ENCODE measurements at regions not wholly inside any gene's neighbourhood (a gene's known extent, or its start where the extent isn't known, plus 50 kb on each side); places are given as distances from the start of the nearest gene placed in this dataset.

DNA sequence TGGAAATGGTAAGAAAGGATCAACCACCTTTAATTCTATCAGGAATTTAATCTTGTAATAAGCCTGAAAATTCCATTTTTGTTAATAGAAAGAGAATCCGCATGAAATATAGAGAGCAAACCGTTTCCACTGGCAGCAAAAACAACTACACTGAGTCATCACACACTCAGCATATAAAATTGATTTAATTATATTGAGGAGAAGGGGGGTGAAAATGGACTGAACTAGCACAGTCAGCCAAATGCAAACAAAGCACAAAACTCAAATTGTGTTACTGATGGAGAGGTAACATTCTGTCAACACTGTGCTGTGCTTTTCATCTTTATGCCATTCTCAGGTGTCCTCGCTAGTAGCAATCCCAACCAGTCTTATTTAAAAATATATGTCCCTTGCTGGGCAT, 1583.9 kb downstream of the MRPL39 start:
- intact Hi-C loops (cut with DNase I; ENCODE audit: low total_unique reads), result no loop called here
- WGBS, 2 donors, result 5 to 30% methylated on average over 3 of the region's 3 CpGs
- TF ChIP-seq, protein P1, sequence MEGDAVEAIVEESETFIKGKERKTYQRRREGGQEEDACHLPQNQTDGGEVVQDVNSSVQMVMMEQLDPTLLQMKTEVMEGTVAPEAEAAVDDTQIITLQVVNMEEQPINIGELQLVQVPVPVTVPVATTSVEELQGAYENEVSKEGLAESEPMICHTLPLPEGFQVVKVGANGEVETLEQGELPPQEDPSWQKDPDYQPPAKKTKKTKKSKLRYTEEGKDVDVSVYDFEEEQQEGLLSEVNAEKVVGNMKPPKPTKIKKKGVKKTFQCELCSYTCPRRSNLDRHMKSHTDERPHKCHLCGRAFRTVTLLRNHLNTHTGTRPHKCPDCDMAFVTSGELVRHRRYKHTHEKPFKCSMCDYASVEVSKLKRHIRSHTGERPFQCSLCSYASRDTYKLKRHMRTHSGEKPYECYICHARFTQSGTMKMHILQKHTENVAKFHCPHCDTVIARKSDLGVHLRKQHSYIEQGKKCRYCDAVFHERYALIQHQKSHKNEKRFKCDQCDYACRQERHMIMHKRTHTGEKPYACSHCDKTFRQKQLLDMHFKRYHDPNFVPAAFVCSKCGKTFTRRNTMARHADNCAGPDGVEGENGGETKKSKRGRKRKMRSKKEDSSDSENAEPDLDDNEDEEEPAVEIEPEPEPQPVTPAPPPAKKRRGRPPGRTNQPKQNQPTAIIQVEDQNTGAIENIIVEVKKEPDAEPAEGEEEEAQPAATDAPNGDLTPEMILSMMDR (IDR thresholded peaks at IDR 0.05), result no peak
- no peak for TF ChIP-seq POLR2A (IDR thresholded peaks at IDR 0.05)
- H3K4me3 ChIP-seq (ENCODE audit: low read depth, poor library complexity, severe bottlenecking), result no peak overlapping the region
- DNase-seq (ENCODE audit: low spot score in 2 of 2), result no peak

DNA sequence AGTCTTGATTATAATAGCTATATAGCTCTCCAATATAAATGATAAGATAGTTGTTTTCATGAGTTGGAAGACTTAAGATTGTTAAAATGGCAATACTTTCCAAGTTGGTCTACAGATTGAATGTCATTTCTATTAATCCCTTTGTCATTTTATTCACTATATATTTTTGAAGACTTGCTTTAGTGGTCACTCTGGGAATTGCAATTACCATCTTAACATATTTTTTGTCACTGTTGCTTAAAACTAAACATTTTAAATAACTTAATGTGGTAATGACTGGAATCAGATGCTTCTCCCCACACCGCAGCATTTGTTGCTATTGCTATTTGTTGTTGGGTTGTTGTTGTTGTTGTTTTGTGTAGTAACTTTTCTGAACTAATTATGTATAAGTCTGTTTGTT, 1592.9 kb downstream of the MRPL39 start:
- H3K4me3 ChIP-seq (ENCODE audit: low read depth, poor library complexity, severe bottlenecking), result no peak overlapping the region
- WGBS, 2 donors, result 86 to 90% methylated on average over 1 of the region's 1 CpG
- no peak for DNase-seq (ENCODE audit: low spot score in 2 of 2)
- TF ChIP-seq, protein P1 (IDR thresholded peaks at IDR 0.05), result no peak
- no peak for TF ChIP-seq POLR2A (IDR thresholded peaks at IDR 0.05)
- intact Hi-C loops (cut with DNase I; ENCODE audit: low total_unique reads), result no loop called here

DNA sequence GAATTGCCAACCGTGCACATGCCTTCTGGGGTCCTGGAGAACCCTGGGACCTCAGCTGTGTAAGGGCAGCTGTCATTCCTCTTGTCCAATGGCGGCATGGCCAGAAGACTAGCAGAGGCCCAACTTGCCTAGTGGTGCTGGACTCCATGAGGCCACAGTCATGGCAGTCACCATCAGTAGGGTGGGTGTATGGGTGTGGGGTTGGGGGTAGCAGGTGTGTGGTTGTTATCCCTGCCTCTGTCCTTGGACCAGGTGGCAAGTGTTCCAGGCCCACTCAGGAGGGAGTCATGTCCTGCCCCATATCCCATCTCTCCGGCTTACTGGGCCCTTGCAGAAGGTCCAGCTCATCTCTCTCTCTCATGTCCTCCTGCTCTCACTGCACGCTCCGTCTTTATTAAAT, 1596.2 kb downstream of the MRPL39 start:
- no peak for DNase-seq (ENCODE audit: low spot score in 2 of 2)
- intact Hi-C loops (cut with DNase I; ENCODE audit: low total_unique reads), result no loop called here
- no peak for TF ChIP-seq POLR2A (IDR thresholded peaks at IDR 0.05)
- TF ChIP-seq, protein P1 (IDR thresholded peaks at IDR 0.05), result no peak
- H3K4me3 ChIP-seq (ENCODE audit: low read depth, poor library complexity, severe bottlenecking), result no peak overlapping the region
- 78 to 88% methylated on average over 5 of the region's 5 CpGs for WGBS, 2 donors

DNA sequence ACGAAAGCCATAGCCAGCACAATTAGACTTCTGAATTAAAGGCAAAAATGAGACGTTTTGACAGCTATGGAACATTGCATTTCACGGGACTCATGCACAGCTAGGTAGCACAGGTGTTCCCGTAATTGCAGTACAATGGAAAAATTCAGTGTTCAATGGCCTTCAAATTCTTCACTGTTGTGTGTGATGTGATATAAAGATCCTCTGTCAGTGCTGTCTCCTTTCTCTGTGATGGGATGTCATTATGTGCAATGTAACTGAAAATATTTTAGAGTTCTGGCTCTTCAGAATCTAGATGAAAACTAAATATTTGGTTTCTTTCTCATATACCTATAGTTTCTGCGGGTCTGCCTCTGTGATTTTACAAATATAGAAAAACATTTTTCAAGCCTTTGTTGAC, 1599.7 kb downstream of the MRPL39 start:
- DNase-seq (ENCODE audit: low spot score in 2 of 2), result no peak
- no peak overlapping the region for H3K4me3 ChIP-seq (ENCODE audit: low read depth, poor library complexity, severe bottlenecking)
- TF ChIP-seq, protein P1 (IDR thresholded peaks at IDR 0.05), result no peak
- no peak for TF ChIP-seq POLR2A (IDR thresholded peaks at IDR 0.05)
- 81 to 86% methylated on average over 5 of the region's 5 CpGs for WGBS, 2 donors
- intact Hi-C loops (cut with DNase I; ENCODE audit: low total_unique reads), result no loop called here

DNA sequence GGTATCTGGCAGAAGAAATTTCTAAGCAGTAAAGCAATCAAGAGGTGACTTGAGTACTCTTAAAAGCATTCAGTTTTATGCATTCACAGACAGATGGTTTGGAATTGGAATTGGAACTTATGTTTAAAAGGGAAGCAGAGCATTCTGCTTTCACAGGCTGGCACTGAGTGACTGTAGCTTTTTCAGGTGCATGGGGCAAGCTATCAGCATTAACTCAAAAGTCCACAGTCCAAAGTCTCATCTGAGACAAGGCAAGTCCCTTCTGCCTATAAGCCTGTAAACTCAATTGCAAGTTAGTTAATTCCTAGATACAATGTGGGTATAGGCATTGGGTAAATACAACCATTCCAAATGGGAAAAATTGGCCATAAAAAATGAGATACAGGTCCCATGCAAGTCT, 1620.3 kb downstream of the MRPL39 start:
- intact Hi-C loops (cut with DNase I; ENCODE audit: low total_unique reads), result no loop called here
- no peak for DNase-seq (ENCODE audit: low spot score in 2 of 2)
- no peak overlapping the region for H3K4me3 ChIP-seq (ENCODE audit: low read depth, poor library complexity, severe bottlenecking)
- no peak for TF ChIP-seq POLR2A (IDR thresholded peaks at IDR 0.05)
- TF ChIP-seq, protein P1 (IDR thresholded peaks at IDR 0.05), result no peak

DNA sequence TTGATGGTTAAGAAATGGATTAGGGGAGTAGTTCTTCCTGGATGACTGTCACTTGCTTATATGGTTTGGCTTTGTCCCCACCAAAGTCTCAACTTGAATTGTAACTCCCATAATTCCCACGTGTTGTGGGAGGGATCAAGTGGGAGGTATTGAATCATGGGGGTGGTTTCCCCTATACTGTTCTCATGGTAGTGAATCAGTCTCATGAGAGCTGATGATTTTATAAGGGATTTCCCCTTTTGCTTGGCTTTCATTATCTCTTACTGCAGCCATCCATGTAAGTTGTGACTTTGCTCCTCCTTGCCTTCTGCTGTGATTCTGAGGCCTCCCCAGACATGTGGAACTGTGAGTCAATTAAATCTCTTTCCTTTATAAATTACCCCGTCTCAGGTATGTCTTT, 1621.1 kb downstream of the MRPL39 start:
- intact Hi-C loops (cut with DNase I; ENCODE audit: low total_unique reads), result no loop called here
- 55 to 66% methylated on average over 2 of the region's 2 CpGs for WGBS, 2 donors
- DNase-seq (ENCODE audit: low spot score in 2 of 2), result no peak
- TF ChIP-seq, protein P1 (IDR thresholded peaks at IDR 0.05), result no peak
- no peak for TF ChIP-seq POLR2A (IDR thresholded peaks at IDR 0.05)
- no peak overlapping the region for H3K4me3 ChIP-seq (ENCODE audit: low read depth, poor library complexity, severe bottlenecking)

All from lower leg skin (tissue), 4 donors.